Stimulated activated CD8-positive, alpha-beta memory T cell treated with anti-CD3 and anti-CD28 coated beads, Interleukin-12 subunit alpha, Interleukin-12 subunit beta, amount 100 ng/mL, for 4 hours (primary cell): ENCODE measurements at regions not wholly inside any gene's neighbourhood (a gene's known extent, or its start where the extent isn't known, plus 50 kb on each side); places are given as distances from the start of the nearest gene placed in this dataset.

Experiments used
- DNase-seq: peaks from one replicate; pipeline ENCODE4 v3.0.0-alpha.2; 2020; ENCODE audit warnings: low read depth

DNA sequence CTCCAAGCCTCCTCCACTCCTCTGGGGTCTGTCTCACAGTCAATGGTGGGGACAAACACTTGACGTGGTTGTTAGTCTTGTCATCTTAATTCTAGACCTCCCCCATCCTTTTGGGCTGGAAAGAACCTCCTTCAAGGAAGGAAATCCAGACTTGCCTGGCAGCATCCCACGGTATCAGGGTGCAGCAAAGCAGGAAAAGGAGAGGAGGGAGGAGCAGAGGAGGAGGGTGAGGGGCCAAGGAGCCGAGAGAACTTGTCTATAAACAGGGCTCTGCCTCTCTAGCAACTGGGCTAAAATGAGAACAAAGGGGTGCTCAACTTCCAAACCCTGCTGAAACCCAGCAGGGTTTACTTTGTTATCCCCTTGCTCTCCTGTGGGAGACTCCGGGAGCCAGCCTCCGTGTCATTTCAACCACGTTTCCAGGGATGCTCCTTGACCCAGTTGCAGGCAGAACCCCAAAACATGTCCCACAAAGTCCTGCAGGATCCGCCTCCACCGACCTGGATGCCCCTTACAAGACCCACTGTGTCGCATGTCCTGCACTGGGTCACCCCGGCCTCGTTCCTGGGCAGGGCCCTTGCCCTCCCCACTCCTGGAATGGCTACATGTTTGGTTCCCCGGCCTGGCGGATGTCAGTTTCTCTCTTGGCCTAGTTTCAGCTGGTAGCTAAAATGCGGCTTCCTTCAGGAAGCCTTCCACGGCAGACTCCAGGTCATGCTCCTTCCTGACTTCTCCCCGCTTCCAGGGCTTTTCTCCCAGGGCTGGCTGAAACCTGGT lies 69.7 kb upstream of the MGMT start:
- DNase-seq = no peak

DNA sequence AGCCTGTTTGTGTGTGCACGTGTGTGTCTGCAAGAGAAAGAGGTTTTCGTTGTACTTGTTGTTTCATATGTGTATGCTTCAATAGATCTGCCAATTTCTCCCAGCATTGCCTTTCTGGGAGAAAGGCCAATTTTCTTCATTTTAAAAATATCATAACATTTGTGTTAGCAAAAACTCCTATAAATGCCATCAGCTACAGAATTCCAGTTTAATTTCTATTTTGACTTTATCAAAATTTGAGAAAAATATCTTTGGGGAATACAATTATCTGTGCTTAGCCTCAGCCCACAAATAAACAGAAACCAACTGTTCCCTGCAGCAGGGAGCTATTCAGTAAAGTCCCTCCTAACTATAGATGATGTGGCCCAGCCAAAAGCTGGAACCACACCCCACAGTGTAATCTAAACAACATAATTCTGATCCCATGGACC lies 68.3 kb upstream of the MGMT start:
- DNase-seq = no peak

DNA sequence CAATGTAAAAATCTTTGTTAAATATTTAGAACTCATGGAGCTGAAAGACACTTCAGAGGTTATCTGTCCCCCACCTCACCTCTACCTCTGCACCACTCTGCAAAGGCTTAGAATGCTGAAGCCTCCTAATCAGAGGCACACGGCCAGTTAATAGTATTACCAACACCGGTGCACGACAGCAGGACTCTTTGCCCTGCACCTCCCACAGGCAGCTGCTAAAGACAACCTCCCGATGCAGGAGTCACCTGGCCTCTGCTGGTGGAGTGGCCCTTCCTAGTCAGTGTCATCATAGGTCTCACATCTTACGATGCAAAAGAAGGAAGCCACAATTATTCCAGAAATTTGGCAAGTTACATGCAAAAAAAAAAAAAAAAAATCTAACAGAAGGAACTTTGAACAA lies 66.6 kb upstream of the MGMT start:
- no peak for DNase-seq

DNA sequence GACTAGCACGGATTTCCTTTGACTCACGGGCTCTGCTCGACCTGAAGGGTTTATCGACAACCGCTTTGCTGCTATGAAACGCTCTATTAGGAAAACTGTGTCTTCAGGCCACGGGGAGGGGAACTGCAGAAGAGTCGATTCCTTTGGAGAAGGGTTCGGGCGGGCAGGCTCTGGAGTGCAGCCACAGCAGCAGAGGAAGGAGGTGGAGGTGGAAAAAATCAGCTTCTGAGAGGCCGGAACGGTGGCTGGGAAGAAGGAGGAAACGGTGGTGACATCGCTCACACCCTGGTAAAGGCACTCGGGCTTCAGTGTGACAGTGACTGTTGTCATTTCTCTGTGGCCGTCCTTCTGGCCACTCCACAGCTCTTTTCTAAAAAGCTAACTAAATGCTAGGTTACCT lies 64.6 kb upstream of the MGMT start:
- no peak for DNase-seq

DNA sequence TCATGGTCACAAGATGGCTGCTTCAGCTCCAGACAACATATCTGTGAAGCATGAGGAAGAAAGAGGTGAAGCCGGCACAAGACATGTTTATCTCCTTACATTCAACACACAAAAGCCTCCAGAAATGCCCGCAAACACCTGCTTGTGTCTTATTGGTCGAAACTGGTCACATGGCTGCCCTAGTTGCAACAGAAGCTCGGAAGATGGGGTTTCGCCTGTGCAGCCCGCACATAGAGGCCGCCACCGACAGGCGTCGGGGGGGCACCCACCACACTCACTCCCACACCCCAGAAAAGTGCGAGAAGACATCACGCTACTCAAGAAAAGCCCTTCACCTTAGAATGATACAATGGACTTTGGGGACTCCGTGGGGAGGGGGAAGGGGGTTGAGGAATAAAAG lies 63.0 kb upstream of the MGMT start:
- no peak for DNase-seq

DNA sequence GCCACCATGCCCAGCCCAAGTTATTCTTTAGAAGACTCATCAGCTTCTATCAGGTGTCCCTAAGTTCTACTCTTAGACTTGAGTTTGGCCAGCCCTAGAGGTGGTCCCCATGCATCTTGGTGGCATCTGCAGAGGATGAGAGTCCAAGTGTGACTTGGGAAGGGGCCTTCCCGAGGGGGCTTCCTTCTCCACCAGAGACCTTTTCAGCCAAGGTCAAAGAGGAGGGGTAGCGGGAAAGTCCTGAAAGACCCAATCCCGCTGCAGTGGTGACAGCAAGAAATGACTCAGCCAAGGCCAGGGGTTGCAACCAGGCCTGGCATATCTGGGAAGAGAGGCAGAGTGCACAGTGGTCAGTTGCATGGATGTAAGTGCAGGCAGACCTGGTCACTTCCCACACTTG lies 61.7 kb upstream of the MGMT start:
- DNase-seq = no peak

DNA sequence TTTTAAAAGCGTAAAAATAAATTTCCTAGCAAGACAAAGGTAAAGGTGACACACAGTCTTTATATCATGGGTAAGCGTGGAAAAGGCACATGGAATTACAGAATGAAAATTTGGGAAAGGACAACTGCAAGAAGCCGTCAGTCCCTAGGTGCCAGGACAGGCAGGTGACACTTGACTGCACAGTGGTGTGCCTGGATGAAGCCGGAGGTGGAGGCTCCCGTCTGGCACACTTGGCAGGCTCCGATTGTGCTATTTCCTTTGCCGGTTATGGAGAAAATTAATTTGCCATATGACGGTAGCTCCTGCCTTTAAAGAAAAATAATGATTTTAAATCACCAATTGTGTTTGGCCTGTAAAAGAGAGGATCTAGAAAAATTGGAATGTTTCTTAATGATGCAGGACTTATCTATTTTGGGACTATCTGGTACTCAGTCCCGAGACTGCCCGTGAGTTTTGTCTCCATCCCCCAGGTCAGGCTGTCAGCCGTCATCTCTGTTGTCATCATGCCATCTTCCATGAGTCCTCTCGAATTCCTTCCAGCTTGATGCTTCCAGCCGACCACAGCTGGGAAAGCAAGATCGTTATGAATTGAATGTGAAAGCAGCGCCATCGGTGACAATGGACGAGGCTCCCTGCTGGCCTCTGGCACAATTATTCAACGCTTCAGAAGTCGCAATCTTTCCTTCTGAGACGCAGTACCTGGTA lies 56.2 kb upstream of the MGMT start:
- DNase-seq = no peak

DNA sequence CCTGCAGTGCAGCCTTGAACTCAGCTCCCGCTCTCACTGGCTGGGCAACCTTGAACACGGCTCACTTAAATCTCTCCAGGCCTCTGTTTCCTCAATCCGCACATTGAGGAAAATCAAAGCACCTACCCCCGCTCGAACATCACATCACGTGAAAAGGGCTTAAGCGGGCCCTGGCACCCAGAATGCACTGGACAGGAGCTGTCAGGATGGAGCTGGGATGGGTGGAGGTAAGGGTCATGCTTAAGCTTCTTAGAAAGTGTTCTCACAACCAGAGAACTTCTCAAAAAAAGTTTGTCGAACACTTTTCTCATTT lies 55.7 kb upstream of the MGMT start:
- no peak for DNase-seq

DNA sequence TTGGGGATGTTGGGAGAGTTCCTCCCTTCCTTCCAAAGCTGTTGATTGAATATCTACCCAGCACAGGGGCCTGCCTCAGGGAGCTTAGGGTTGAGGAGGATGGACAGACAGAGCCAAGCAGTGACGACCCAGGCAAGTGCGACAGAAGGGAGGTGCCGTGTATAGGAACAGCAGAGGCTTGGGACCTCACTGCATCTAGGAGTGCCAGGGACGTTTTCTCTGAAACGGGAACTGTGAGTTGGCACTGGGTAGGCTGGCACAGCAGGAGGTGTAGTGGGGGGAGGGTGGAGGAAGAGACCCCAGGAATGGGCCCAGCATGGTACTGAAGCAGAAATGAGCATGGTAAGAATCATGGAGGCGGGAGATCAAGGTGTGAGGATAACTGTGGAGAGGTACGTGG lies 55.3 kb upstream of the MGMT start:
- no peak for DNase-seq

DNA sequence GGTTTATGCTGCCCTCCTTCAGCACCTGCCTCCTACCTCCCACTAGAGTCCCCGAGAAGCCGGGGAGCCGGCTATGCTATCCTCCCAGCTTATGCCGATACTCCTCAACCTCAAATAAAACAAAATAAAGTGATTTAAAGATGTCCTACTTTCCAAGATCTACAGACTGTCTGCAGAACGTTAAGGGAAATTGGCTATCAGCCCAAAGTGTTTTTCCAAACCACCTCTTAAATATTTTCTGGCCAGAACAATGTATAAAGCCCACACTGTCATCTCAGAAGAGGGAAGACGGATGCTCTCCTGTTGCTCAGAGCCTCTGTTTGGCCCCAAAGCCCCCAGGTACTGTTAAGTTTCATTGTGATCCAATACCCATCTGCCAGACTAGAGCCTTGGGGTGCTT lies 54.0 kb upstream of the MGMT start:
- DNase-seq = no peak

DNA sequence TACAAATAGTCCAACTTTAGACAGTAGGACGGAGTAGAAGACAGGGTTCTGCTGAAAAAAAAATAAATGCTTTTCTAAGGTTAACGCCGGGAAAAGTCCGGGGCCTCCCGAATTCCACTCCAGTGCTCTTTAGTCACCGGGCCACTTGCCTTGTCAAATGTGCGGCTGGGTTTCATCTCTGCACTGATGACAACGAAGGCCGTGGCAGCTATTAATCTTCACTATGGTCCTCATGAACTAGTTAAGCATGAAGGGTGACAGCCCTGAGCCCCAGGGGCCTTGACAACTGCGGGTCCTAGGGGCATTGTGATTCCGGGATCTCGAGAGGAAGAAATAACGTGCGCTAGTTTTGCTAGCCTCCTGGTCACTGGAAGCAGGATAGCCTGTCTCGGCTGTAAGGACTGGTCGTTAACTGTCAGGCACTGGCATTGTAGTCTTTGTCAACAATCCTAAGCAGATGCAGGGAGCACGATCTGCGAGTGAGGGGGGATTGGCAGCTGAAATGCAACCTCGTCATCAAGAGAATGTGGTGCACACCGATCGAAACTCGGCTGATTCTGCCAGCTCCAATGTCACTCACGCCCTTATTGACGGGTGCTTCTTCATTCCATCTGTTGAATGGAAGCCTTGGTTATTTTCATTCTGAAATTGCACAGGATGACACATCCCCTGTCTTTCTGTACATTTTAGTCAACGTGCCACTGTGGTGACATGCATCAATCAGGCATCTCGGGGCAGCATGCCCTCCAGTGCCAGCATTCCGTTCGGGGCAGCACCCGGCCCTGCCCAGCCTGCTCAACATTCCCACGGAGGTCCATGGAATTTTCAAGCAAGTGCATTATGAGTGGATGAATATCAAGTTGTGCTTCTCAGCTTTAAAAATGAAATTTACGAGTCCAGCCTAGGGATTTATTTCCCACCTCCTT lies 51.6 kb upstream of the MGMT start:
- no peak for DNase-seq

DNA sequence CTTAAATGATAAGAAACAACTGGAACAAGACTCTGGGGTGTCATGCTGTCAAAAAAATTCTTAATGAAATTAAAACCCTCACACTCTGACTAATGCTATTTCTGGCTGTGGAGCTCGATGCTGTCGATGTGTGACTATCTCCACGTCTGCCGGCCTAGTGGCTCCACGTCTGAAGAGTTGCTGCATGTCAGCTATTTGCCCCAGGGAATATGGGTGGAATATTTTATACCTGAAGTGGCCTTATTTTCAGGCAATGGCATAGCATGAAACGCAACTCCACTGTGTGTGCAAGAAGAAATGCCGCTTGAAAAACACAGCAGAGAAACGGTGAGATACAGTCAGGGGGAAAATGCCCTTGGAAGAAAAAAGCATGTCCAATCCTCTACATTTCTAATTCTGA lies 50.9 kb upstream of the MGMT start:
- DNase-seq = no peak

DNA sequence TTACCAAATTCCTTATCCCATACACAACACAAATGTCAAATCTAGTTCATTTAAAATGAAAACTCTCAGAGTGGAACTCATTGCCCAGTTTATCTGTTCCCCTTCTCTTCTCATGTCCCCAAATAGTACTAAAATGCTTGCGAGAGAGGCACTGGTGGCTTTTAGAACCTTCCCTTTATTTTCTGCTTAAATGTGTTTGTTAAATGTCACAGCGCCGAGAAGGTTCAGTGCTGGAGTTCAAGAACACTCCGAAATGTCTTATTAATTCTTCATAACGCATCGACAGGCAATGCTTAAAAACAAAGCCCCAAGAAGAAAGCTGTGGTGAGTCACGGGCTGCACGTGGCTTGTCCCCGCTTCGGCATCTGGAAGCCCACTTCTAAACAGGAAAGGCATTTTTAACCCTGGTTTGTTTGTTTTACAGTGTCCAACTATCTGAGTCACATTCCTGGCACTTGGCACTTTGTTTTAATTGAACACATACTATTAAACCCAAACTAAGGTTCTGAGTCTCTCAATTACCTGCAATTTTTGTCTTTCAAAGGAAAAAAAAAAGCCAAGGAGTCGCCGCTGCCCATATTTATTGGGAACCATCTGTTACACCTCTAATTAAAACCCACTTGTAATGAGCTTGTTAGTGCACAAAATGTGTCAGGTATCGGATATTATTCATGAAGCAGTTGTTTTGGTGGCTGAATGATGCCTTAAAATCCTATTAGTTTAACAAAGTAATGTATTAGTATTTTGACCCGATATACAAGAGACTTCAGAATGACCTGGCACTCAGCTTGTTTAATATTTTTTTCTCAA lies 49.9 kb upstream of the MGMT start:
- no peak for DNase-seq
